DND-41 (cell line): ENCODE measurements at regions not wholly inside any gene's neighbourhood (a gene's known extent, or its start where the extent isn't known, plus 50 kb on each side); places are given as distances from the start of the nearest gene placed in this dataset.

Source experiments
- CTCF ChIP-seq: IDR thresholded peaks from 2 replicates; pipeline ENCODE4 v1.5.1; 2012; ENCODE audit warnings: borderline replicate concordance, low read length, moderate library complexity, mild to moderate bottlenecking; ENCODE audit not compliant: poor library complexity, severe bottlenecking; ENCODE audit errors: extremely low read depth
- EZH2 ChIP-seq: IDR thresholded peaks from 3 replicates; pipeline ENCODE4 v1.6.1; 2012; ENCODE audit warnings: borderline replicate concordance, low read depth, mild to moderate bottlenecking, moderate library complexity, low read length, inconsistent platforms; ENCODE audit not compliant: severe bottlenecking

- TF ChIP-seq CTCF (no peak), EZH2 (no peak)
Measured at GRCh38 chr6:90425161-90425641, 128.6 kb upstream of the BACH2 start.
